Trophoblast cell (in vitro differentiated cells and primary cell): ENCODE measurements at regions not wholly inside any gene's neighbourhood (a gene's known extent, or its start where the extent isn't known, plus 50 kb on each side); places are given as distances from the start of the nearest gene placed in this dataset.

ENCODE experiments used
- DNase-seq, 2 donors: peaks; one replicate each; pipeline ENCODE4 v3.0.0-alpha.2; 2016
- H2AFZ ChIP-seq: 2 replicates; pipeline ENCODE4 v1.6.1; 2013; ENCODE audit warnings: low read length, moderate library complexity, mild to moderate bottlenecking; ENCODE audit not compliant: insufficient read depth, poor library complexity
- H2AK5ac ChIP-seq: 2 replicates; pipeline ENCODE4 v1.6.1; 2013; ENCODE audit warnings: mild to moderate bottlenecking, low read length
- H2BK120ac ChIP-seq: 2 replicates; pipeline ENCODE4 v1.6.1; 2013; ENCODE audit warnings: low read length, mild to moderate bottlenecking, moderate library complexity; ENCODE audit not compliant: insufficient read depth, poor library complexity
- H2BK12ac ChIP-seq: 2 replicates; pipeline ENCODE4 v1.6.1; 2013; ENCODE audit warnings: mild to moderate bottlenecking, low read length, moderate library complexity
- H2BK5ac ChIP-seq: 2 replicates; pipeline ENCODE4 v1.6.1; 2013; ENCODE audit warnings: low read length, low read depth, moderate library complexity, mild to moderate bottlenecking; ENCODE audit not compliant: poor library complexity
- H3K14ac ChIP-seq: 2 replicates; pipeline ENCODE4 v1.6.1; 2013; ENCODE audit warnings: mild to moderate bottlenecking, low read length
- H3K18ac ChIP-seq: 2 replicates; pipeline ENCODE4 v1.6.1; 2013; ENCODE audit warnings: mild to moderate bottlenecking, low read length
- H3K23ac ChIP-seq: 2 replicates; pipeline ENCODE4 v1.6.1; 2013; ENCODE audit warnings: low read length
- H3K27ac ChIP-seq: 2 replicates; pipeline ENCODE4 v1.5.1; 2013; ENCODE audit warnings: low read depth, mild to moderate bottlenecking, inconsistent platforms, low read length, moderate library complexity
- H3K27me3 ChIP-seq: 2 replicates; pipeline ENCODE4 v1.6.1; 2013; ENCODE audit warnings: inconsistent platforms, mild to moderate bottlenecking, low read length, moderate library complexity; ENCODE audit not compliant: insufficient read depth
- H3K36me3 ChIP-seq, 2 experiments: 1 replicate in 1 of 2; 2 replicates in 1 of 2; pipeline ENCODE4 v1.6.1; 2013; ENCODE audit warnings: low read length in 2 of 2, mild to moderate bottlenecking in 2 of 2, moderate library complexity in 1 of 2; ENCODE audit not compliant: insufficient read depth in 2 of 2, control insufficient read depth in 1 of 2
- H3K4ac ChIP-seq: 2 replicates; pipeline ENCODE4 v1.6.1; 2013; ENCODE audit warnings: low read depth, mild to moderate bottlenecking, low read length, moderate library complexity
- H3K4me1 ChIP-seq, 2 experiments: 1 replicate in 1 of 2; 2 replicates in 1 of 2; pipeline ENCODE4 v1.6.1; 2013; ENCODE audit warnings: low read length in 2 of 2, mild to moderate bottlenecking in 2 of 2, moderate library complexity in 1 of 2; ENCODE audit not compliant: insufficient read depth in 2 of 2, control insufficient read depth in 1 of 2
- H3K4me2 ChIP-seq: 2 replicates; pipeline ENCODE4 v1.6.1; 2013; ENCODE audit warnings: inconsistent platforms, mild to moderate bottlenecking, low read length, moderate library complexity
- H3K4me3 ChIP-seq: 2 replicates; pipeline ENCODE4 v1.5.1; 2013; ENCODE audit warnings: mild to moderate bottlenecking, low read depth, low read length, inconsistent platforms
- H3K79me1 ChIP-seq: one replicate; pipeline ENCODE4 v1.6.1; 2013; ENCODE audit warnings: low read length
- H3K79me2 ChIP-seq: 2 replicates; pipeline ENCODE4 v1.6.1; 2013; ENCODE audit warnings: low read length, mild to moderate bottlenecking; ENCODE audit not compliant: control insufficient read depth, insufficient read depth, poor library complexity
- H3K9ac ChIP-seq: 2 replicates; pipeline ENCODE4 v1.6.1; 2013; ENCODE audit warnings: mild to moderate bottlenecking, low read length
- H3K9me3 ChIP-seq: 2 replicates; pipeline ENCODE4 v1.6.1; 2013; ENCODE audit warnings: low read depth, mild to moderate bottlenecking, control low read depth, inconsistent platforms, low read length; ENCODE audit not compliant: insufficient read depth
- H4K12ac ChIP-seq: 2 replicates; pipeline ENCODE4 v1.6.1; 2013; ENCODE audit warnings: low read depth, mild to moderate bottlenecking, low read length, moderate library complexity
- H4K8ac ChIP-seq: 2 replicates; pipeline ENCODE4 v1.6.1; 2013; ENCODE audit warnings: low read depth, mild to moderate bottlenecking, low read length, moderate library complexity
- H4K91ac ChIP-seq: one replicate; pipeline ENCODE4 v1.6.1; 2013; ENCODE audit warnings: low read depth, mild to moderate bottlenecking, low read length, moderate library complexity
- WGBS: extraction: QIAGEN DNeasy Blood & Tissue Kit; methylation state at CpG from one replicate; pipeline ENCODE4 v1.1.7; 2013; ENCODE audit warnings: missing lambda C conversion rate; ENCODE audit not compliant: insufficient read length, insufficient coverage; ENCODE audit errors: extremely low coverage; 5-methylcytosine and 5-hydroxymethylcytosine counted together

DNA sequence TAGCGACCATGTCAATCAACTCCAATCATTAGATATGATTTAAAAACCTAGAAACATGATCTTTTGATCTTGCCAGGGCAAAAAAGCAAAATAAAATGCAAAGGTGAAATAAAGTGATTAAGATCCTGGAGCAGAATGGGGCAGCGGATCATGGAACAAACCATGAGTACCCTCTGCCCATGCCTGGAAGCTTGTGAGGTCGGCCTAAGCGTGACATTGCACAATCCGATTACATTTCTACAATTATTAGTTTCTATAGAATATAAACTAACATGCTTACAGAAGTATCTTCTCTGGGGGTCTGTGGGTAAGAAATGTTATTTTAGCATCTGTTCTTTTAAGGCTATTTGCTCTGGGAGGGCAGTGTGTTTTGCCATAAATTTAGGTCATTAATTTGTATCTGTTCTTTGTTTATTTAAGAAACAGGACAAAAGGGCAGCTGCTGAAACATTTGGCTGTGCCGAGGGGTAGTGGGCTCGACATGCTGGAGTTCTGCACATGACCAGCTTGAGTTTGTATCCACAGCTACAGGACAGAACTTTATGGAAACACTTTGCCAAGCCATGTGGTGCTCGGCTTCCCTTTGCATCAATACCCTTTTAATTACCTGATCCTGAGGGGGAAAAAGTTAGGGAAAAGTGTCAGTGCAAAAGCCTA is 55.9 kb downstream of the ZBTB18 start:
- H2BK5ac ChIP-seq = no peak overlapping the region
- H3K23ac ChIP-seq = no peak overlapping the region
- no peak overlapping the region for H3K18ac ChIP-seq
- no peak overlapping the region for H3K4ac ChIP-seq
- H2BK12ac ChIP-seq = no peak overlapping the region
- H4K91ac ChIP-seq = no peak overlapping the region
- H3K9me3 ChIP-seq = no peaks in the 10 kb centered on the region
- no peak overlapping the region for H4K12ac ChIP-seq
- H4K8ac ChIP-seq = no peak overlapping the region
- H2AK5ac ChIP-seq = no peak overlapping the region
- no peak for DNase-seq
- H3K27ac ChIP-seq = no peak overlapping the region
- no peak overlapping the region for H3K4me2 ChIP-seq
- H3K4me3 ChIP-seq = no peak overlapping the region
- H3K14ac ChIP-seq = no peak overlapping the region
- no peak overlapping the region for H2AFZ ChIP-seq
- H3K79me1 ChIP-seq = no peaks in the 10 kb centered on the region
- no peak overlapping the region for H2BK120ac ChIP-seq
- no peaks in the 10 kb centered on the region for H3K27me3 ChIP-seq
- WGBS = no CpG with 5 or more reads among the region's 8 CpGs
- no peaks in the 10 kb centered on the region for H3K79me2 ChIP-seq
- no peaks in the 10 kb centered on the region for H3K36me3 ChIP-seq
- H3K9ac ChIP-seq = no peak overlapping the region
- peaks cover 3% of the 10 kb centered on the region in 2 experiments for H3K4me1 ChIP-seq

DNA sequence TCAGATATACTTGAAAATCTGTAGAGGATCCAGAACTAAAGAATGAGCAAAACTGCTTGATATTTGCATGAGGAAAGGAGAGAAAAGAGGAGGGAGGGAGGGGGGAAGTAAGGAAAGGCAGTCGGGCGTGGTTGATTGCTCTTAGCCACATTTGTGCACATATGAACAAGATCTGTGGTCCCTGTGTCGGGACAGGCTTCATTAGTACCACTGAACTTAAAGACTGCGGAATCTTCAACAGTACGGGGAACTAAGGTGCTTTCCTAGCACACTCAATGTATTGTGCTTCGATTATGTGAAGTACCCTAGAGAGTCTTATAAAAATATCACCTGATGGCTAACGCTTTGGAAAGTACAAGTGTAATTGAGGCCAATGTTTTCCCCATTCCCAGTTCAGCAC is 59.9 kb downstream of the ZBTB18 start:
- Histone ChIP-seq H3K4me2 (no peak overlapping the region), H3K36me3 (no peaks in the 10 kb centered on the region), H3K79me1 (no peaks in the 10 kb centered on the region), H3K23ac (no peak overlapping the region), H3K9ac (no peak overlapping the region), H2AFZ (no peak overlapping the region), H4K12ac (no peak overlapping the region), H3K4me1 (no peaks in the 10 kb centered on the region), H2BK12ac (no peak overlapping the region), H3K27ac (no peak overlapping the region), H3K9me3 (no peaks in the 10 kb centered on the region), H2BK120ac (no peak overlapping the region), H2BK5ac (no peak overlapping the region), H3K27me3 (no peaks in the 10 kb centered on the region), H3K18ac (no peak overlapping the region), H4K91ac (no peak overlapping the region), H3K14ac (no peak overlapping the region), H2AK5ac (no peak overlapping the region), H4K8ac (no peak overlapping the region), H3K79me2 (no peaks in the 10 kb centered on the region), H3K4ac (no peak overlapping the region), H3K4me3 (no peak overlapping the region)
- DNase-seq = no peak
- WGBS = no CpG with 5 or more reads among the region's 7 CpGs

DNA sequence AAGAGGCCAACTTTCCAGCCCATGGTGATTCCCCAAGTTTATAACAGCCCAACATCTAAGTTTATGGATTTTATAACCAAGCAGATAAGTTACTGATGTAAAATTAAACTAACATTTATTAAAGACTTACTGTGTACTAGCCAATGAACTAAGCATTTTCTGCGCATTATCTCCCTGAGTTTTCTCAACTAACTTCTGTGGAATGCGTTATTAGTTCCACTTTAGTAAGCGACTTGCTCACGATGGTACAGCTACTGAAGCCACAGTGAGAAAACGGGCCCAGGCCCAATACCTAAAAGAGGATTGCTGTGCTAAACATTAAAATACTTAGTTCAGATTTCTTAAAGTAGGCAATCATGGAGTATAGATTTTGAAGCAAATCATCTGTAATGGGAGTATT is 61.0 kb downstream of the ZBTB18 start:
- peak in 1 of 2 donors; percentile 38 for DNase-seq

GRCh38 chr1:244112636-244113035 is 61.6 kb downstream of the ZBTB18 start:
- H3K4me2 ChIP-seq = no peak overlapping the region
- no peak overlapping the region for H2BK120ac ChIP-seq
- H4K12ac ChIP-seq = no peak overlapping the region
- peak; percentile 37 to 77 for DNase-seq
- no peak overlapping the region for H4K8ac ChIP-seq
- H3K27me3 ChIP-seq = no peaks in the 10 kb centered on the region
- H2BK5ac ChIP-seq = no peak overlapping the region
- no peaks in the 10 kb centered on the region for H3K36me3 ChIP-seq
- no peak overlapping the region for H3K18ac ChIP-seq
- H2BK12ac ChIP-seq = no peak overlapping the region
- H3K4me1 ChIP-seq = no peaks in the 10 kb centered on the region
- H2AFZ ChIP-seq = no peak overlapping the region
- no CpG with 5 or more reads among the region's 1 CpG for WGBS
- no peaks in the 10 kb centered on the region for H3K9me3 ChIP-seq
- no peak overlapping the region for H3K9ac ChIP-seq
- H3K27ac ChIP-seq = no peak overlapping the region
- H2AK5ac ChIP-seq = no peak overlapping the region
- no peak overlapping the region for H4K91ac ChIP-seq
- H3K79me1 ChIP-seq = no peaks in the 10 kb centered on the region
- H3K4me3 ChIP-seq = no peak overlapping the region
- no peaks in the 10 kb centered on the region for H3K79me2 ChIP-seq
- H3K23ac ChIP-seq = no peak overlapping the region
- H3K14ac ChIP-seq = no peak overlapping the region
- H3K4ac ChIP-seq = no peak overlapping the region

More for the DNA sequence above, 61.0 kb downstream of the ZBTB18 start:
- H2BK5ac ChIP-seq = no peak overlapping the region
- WGBS = no CpG with 5 or more reads among the region's 5 CpGs
- H3K27ac ChIP-seq = no peak overlapping the region
- H3K36me3 ChIP-seq = no peaks in the 10 kb centered on the region
- no peak overlapping the region for H3K9ac ChIP-seq
- no peak overlapping the region for H4K8ac ChIP-seq
- H3K79me1 ChIP-seq = no peaks in the 10 kb centered on the region
- no peak overlapping the region for H2BK12ac ChIP-seq
- H3K14ac ChIP-seq = no peak overlapping the region
- no peak overlapping the region for H3K23ac ChIP-seq
- no peak overlapping the region for H3K18ac ChIP-seq
- no peaks in the 10 kb centered on the region for H3K4me1 ChIP-seq
- no peak overlapping the region for H2AK5ac ChIP-seq
- H3K4me3 ChIP-seq = no peak overlapping the region
- no peak overlapping the region for H3K4ac ChIP-seq
- H3K27me3 ChIP-seq = no peaks in the 10 kb centered on the region
- no peaks in the 10 kb centered on the region for H3K79me2 ChIP-seq
- no peak overlapping the region for H2BK120ac ChIP-seq
- no peak overlapping the region for H3K4me2 ChIP-seq
- no peak overlapping the region for H2AFZ ChIP-seq
- no peak overlapping the region for H4K91ac ChIP-seq
- H4K12ac ChIP-seq = no peak overlapping the region
- H3K9me3 ChIP-seq = no peaks in the 10 kb centered on the region
